GM18505 (cell line): ENCODE measurements at regions not wholly inside any gene's neighbourhood (a gene's known extent, or its start where the extent isn't known, plus 50 kb on each side); places are given as distances from the start of the nearest gene placed in this dataset.

ENCODE experiments used
- ATAC-seq: cut with Tn5 transposase; IDR thresholded peaks from one replicate; pipeline ENCODE4 v1.9.1; 2021; ENCODE audit not compliant: unreplicated experiment
- POLR2A ChIP-seq: IDR thresholded peaks from 4 replicates; pipeline ENCODE4 v1.6.1; 2011; ENCODE audit warnings: borderline replicate concordance; ENCODE audit not compliant: insufficient read depth, insufficient read length; ENCODE audit errors: extremely low read depth

DNA sequence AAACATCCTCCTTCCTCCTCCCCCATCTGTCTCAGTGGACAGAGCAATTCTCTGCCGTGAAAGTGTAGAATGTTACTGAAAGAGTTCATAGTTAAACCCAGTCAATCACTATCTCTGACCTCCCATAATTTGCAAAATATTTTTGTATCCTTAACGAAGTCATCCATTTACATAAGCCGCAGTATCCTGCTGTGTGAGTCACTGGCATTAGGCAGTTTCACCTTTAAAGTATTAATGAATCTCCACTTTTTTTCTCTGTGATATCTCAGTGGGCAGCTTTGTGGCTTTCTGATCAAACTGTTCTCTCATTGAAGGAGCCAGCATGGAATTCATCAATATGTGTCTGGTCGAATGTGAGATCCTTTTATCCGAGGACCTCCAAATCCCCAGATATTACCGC lies 678.6 kb upstream of the TENM3 start:
- ATAC-seq, result no peak

DNA sequence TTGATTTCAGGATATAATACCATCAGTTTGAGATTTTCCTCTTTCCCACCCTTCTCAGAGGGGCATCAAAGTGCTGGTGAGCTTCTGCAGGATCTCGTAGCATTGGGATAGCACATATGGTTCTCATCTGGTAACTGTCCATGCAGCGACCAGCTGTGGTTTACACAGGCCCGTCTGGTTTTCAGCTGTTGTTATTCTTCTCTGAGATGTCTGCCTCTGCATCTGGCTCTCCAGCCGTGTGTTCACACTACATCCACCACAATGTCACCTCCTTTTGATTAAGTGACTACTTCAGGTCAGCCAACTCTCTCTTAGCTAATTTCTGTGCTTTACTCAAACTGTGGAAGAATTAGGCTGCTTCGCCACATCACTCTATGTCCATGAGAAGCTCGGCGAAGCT lies 676.7 kb upstream of the TENM3 start:
- TF ChIP-seq POLR2A, result no peak
- ATAC-seq, result no peak

More for the DNA sequence above, 678.6 kb upstream of the TENM3 start:
- TF ChIP-seq POLR2A, result no peak

DNA sequence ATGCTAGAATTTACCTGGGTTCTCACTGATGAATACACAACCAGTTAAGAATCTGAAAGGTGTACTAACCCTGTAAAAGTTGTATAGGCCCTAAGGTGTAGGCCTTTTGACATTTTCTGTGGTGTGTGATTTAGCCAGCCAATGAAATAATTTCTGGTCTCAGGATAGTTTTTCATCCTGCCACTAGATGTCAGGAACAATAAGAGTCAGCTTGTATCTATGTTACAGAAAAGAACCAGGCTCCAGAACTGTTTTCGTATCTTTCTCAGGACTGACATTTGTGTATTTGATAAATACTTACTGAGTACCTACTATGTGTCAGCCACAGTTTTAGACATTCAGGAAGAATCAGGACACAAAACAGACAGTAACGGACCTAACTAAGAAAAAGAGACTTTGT lies 673.6 kb upstream of the TENM3 start:
- TF ChIP-seq POLR2A, result no peak
- ATAC-seq, result no peak

DNA sequence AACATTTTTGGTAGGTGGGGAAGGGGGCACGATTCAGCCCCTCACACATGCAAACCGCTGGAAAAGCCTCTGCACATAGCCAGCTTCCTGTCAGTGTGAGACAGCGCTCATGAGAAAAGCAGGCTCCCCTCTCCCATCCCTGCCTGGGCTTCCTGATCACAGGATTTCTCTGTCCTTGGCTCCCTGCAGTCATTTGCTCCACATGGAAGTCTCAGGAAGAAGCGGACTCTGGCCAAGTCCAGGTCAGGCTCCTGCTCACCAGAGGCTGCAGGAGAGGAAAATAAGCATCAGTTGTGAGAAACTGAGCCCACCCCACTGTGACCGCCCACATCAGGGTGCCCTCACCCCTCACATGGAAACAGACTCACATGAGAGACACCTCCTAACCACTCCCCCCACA lies 664.3 kb upstream of the TENM3 start:
- TF ChIP-seq POLR2A, result no peak
- no peak for ATAC-seq

DNA sequence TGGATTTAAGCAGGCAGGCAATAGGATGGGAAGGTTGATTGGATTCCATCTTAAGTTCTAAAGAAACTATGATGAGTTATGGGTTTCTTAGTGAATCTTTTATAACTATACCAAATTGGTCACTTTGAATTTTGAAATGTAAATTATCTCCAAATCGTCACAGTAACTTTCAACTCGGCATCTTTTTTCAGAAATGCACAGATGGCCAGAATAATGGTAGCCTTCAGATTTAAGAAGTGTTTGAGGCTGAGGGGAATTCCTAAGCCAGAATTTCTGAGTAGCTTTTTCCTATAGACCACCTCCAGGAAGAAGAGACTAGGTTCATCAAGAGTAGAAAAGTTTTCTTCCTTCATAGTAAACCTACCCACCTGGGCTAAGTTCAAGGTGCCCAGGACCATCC lies 663.7 kb upstream of the TENM3 start:
- no peak for ATAC-seq
- no peak for TF ChIP-seq POLR2A

DNA sequence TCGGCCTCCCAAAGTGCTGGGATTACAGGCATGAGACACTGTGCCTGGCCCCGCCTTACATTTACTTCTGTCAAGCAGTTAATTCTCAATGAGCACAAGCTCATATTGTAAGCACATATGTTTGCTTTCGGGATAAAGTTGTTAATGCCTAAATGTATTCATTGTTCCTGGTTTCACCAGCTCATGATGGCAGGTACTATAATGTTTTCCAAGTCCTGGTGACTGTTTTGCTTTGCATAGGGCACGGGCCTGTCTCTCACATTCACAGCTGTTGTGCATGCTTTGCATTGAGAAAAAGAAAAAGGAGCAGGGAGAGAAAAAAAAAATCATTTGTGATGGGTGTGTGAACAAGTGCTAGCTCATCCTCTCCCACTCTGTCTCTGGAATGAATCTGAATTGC lies 661.2 kb upstream of the TENM3 start:
- no peak for ATAC-seq

DNA sequence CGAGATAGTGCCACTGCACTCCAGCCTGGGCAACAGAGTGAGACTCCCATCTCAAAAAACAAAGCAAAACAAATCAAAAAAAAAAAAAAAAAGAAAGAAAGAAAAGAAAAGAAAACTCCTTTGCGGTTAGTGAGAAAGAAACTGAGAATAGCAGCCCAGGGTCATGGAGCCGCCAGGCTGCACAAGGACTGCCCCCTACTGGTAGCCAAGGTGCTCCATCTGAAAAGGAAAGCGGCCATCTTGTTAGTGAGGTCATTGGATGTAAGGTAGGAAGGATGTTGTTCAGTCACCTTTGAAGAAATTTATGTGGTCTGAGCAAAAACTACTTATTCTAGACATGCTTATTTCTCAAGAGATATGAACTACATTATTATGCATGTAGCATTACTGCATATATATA lies 660.6 kb upstream of the TENM3 start:
- no peak for ATAC-seq
- TF ChIP-seq POLR2A, result no peak

More for the DNA sequence above, 661.2 kb upstream of the TENM3 start:
- no peak for TF ChIP-seq POLR2A

DNA sequence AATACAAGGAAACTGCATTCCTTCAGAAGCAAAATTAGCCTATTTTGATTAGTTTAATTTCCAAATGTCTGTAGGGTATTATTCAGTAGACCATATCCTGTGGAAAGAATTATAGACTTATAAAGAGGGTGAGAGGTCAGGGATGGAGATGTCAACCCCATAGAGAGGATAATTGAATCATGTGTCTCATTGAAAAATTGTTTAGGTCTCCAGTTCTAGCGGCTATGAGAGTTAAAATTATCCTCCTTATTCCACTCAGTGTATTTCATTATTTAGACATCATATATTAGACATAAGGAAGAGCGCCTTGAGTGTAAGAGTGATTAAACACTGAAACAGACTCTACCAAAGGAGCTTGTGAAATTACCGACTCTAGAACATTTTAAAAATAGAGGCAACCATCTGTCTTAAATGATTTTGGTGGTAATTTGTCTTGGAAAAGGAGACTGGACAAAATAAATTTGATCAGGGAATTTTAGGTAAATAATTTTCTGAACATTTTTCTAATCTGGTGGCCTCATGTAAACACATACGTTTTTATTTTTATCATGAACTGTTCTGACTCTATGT lies 654.4 kb upstream of the TENM3 start:
- ATAC-seq, result no peak
- no peak for TF ChIP-seq POLR2A

DNA sequence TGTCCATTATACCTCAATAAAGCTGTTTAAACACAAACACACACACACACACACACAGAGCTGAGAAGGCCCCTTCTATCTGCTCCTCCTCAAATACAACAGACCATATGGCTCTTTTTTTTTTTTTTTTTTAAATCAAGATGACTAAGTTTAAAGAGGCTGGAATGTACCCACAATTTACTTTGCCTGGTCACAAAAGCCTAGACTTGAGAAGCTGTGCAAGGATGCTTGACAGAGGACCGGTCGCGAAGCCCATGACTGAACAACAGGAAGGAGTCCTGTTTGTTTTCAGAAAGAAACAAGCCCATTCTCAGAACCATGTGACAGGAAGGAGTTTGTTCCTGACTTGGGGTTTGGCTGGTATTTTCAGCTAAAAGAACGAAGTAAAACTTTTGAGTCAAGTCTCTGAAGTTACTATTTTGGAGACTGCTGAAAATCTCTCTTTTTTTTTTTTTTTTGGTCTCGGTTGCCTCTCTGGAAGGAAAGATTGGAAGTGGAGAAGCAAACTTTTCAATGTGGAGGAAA lies 650.9 kb upstream of the TENM3 start:
- ATAC-seq, result no peak
- TF ChIP-seq POLR2A, result no peak

DNA sequence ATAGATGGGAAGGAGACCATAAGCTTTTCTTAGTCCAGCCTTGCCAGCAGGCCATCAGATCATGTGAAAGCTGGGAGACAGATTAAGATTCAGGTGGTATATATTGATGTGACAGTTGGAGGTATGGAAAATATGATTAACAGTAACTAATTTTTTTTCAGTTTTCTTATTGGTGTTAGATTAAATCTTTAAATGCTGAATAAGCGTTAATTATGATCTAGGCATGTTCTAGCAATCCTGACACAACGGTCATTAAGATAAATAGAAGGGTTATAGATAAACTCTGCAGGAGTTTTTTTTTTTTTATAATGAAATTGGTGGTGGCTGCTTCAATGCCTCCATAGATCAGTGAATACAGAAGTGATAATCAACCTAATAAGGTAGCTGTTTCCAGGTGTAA lies 649.5 kb upstream of the TENM3 start:
- TF ChIP-seq POLR2A, result no peak
- no peak for ATAC-seq

DNA sequence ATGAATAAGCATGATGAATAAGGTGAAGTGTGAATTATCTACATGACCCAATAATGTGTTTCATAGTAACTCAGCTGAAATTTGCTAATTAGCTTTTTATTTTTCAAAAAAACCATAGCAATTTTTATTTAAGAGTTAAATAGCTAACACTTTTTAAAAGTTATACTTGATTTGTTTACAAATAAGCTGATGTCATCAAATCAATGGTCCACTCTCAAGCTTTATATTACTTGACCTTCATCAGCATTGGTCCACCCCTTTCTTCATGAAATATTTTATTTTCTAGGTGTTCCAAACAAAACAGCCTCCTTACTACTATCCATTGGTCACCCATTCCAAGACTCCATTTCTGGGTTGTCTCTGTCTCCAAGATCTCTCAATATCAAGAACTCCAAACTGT lies 649.0 kb upstream of the TENM3 start:
- ATAC-seq, result no peak
- no peak for TF ChIP-seq POLR2A

DNA sequence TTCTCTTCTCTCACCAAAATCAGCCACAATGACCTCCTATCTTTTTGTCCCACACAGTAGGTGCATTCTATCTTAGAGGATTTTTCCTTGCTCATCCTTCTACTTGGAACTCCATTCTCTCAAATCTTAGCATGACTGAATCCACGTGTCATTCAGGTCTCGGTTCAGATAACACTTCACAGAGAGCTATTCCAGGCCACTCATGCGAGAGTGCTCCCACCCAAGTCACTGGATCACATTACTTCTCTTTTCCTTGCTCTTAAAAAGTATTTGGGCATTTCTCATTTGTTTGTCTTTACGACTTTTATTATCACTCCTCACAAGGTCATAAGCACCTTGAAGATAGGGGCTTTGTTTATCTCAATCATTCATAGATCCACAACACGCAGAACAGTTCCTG lies 647.5 kb upstream of the TENM3 start:
- TF ChIP-seq POLR2A, result no peak
- ATAC-seq, result no peak

DNA sequence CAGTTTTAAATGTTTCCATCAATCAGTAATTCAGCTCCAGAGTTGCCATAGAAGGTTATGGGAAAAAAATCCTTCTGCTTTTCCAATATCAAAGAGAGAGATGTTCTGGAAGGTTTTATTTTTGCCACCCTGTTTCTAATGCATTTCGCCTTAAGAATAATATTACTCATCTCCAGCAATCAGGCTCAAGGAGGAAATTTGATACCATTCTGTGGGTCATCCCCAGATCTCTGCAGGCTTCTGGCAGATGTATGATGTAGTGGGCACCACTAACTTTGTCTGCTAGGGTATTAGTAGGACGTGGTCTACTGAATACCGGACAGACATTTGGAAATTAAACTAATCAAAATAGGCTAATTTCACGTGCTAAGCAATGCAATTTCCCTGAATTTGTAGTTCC lies 645.4 kb upstream of the TENM3 start:
- ATAC-seq, result no peak
- no peak for TF ChIP-seq POLR2A

DNA sequence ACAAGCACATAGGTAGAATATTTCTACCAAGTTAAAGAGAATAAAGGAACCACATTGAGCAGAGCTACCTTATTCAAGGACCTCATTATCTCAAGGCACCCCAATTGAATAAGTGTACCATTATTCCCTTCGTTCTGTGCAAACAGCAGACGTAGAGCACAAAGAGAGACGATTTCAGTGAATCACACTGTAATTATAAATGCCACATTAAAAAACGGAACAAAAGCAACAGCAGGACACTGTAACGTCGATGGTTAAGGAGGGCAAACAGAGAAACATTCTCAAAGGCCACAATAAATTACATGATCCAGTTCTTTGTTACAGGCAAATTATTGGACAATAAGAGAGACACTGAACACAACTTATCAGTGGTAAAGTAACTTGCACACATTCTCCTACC lies 644.1 kb upstream of the TENM3 start:
- no peak for TF ChIP-seq POLR2A

DNA sequence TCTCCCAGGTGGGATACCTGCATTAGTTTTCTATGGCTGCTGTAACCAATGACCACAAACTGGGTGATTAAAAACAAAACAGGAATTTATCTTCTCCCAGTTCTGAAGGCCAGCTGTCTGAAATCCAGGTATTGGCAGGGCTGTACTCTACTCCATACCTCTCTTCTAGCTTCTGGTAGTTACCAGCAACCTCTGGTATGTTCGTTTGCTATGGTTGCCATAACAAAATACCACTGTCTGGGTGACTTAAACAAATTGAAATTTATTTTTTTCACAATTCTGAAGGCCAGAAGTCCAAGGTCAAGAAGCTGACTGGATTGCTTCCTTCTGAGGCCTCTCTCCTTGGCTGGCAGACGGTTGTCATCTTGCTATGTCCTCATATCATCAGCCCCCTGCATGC lies 642.1 kb upstream of the TENM3 start:
- no peak for TF ChIP-seq POLR2A
- no peak for ATAC-seq

More for the DNA sequence above, 644.1 kb upstream of the TENM3 start:
- no peak for ATAC-seq
